Uterus (tissue), 3 donors: ENCODE measurements at regions not wholly inside any gene's neighbourhood (a gene's known extent, or its start where the extent isn't known, plus 50 kb on each side); places are given as distances from the start of the nearest gene placed in this dataset.
A peak's percentile ranks its signal among the peaks of the same experiment; 100 is the strongest.

Source experiments
- DNase-seq, 2 donors: peaks; one replicate each; pipeline ENCODE4 v3.0.0-alpha.2; 2019 to 2020
- H3K27ac ChIP-seq, 2 donors: fragments of 200-600 bp; sonication (generic); 1 replicate in 1 of 2; 2 replicates in 1 of 2; pipeline ENCODE4 v1.5.1; 2016 to 2018
- H3K27me3 ChIP-seq, 2 donors: fragments of 200-600 bp; sonication (generic); one replicate each; pipeline ENCODE4 v1.5.1; 2018 to 2019; ENCODE audit warnings: control low read depth in 1 of 2
- H3K36me3 ChIP-seq, 2 donors: fragments of 200-600 bp; sonication (generic); one replicate each; pipeline ENCODE4 v1.5.1; 2019; ENCODE audit warnings: control low read depth in 1 of 2
- H3K4me1 ChIP-seq, 2 donors: fragments of 200-600 bp; sonication (generic); one replicate each; pipeline ENCODE4 v1.5.1; 2018 to 2019; ENCODE audit warnings: control low read depth in 1 of 2
- H3K4me3 ChIP-seq, 2 donors: fragments of 200-600 bp; sonication (generic); 1 replicate in 1 of 2; 2 replicates in 1 of 2; pipeline ENCODE4 v1.5.1; 2018 to 2019; ENCODE audit warnings: mild to moderate bottlenecking in 1 of 2
- H3K9me3 ChIP-seq, 2 donors: fragments of 200-600 bp; sonication (generic); one replicate each; pipeline ENCODE4 v1.5.1; 2019; ENCODE audit warnings: control low read depth in 1 of 2
- CTCF ChIP-seq, 4 experiments: fragments of 200-600 bp in 2 of 4; fragments of 450-650 bp in 2 of 4; sonication (generic) in 2 of 4; IDR thresholded peaks; one replicate each; pipeline ENCODE4 v1.5.1; 2016 to 2019; ENCODE audit warnings: antibody characterized with exemption in 4 of 4, mild to moderate bottlenecking in 2 of 4, moderate library complexity in 1 of 4
- POLR2A ChIP-seq, 2 donors: fragments of 450-650 bp; IDR thresholded peaks; one replicate each; pipeline ENCODE4 v1.6.1; 2016; ENCODE audit warnings: antibody characterized with exemption in 2 of 2, mild to moderate bottlenecking in 1 of 2, moderate library complexity in 1 of 2
- intact Hi-C: fragments of 100-400 bp; cut with DNase I; formaldehyde crosslinking; loops from one replicate; pipeline ENCODE4 v1.15.1; 2023; ENCODE audit warnings: low total_unique reads
- donor health status: DM: yes; HTN: yes; CAD: no.

- Histone ChIP-seq H3K36me3 (no peaks in the 10 kb centered on the region), H3K4me3 (no peak overlapping the region), H3K4me1 (no peaks in the 10 kb centered on the region), H3K27me3 (no peaks in the 10 kb centered on the region), H3K9me3 (no peaks in the 10 kb centered on the region), H3K27ac (no peak overlapping the region)
- TF ChIP-seq POLR2A (IDR thresholded peaks at IDR 0.05) (no peak), CTCF (IDR thresholded peaks at IDR 0.05) (no peak)
- no peak for DNase-seq
- intact Hi-C loops: no loop called here
Measured at GRCh38 chr2:152858594-152859265, 140.3 kb downstream of the ARL6IP6 start.

- H3K36me3 ChIP-seq: no peaks in the 10 kb centered on the region
- H3K4me3 ChIP-seq: no peak overlapping the region
- intact Hi-C loops: no loop called here
- TF ChIP-seq CTCF (IDR thresholded peaks at IDR 0.05) (no peak), POLR2A (IDR thresholded peaks at IDR 0.05) (no peak)
- DNase-seq: peak in 1 of 2 donors; percentile 14
- H3K4me1 ChIP-seq: no peaks in the 10 kb centered on the region
- no peaks in the 10 kb centered on the region for H3K9me3 ChIP-seq
- no peaks in the 10 kb centered on the region for H3K27me3 ChIP-seq
- no peak overlapping the region for H3K27ac ChIP-seq
Measured at GRCh38 chr2:152846697-152847470, 128.5 kb downstream of the ARL6IP6 start.

- Histone ChIP-seq H3K36me3 (no peaks in the 10 kb centered on the region), H3K27ac (no peak overlapping the region), H3K4me1 (no peaks in the 10 kb centered on the region), H3K27me3 (no peaks in the 10 kb centered on the region), H3K4me3 (no peak overlapping the region), H3K9me3 (no peaks in the 10 kb centered on the region)
- DNase-seq: no peak
- TF ChIP-seq CTCF (IDR thresholded peaks at IDR 0.05) (no peak), POLR2A (IDR thresholded peaks at IDR 0.05) (no peak)
- intact Hi-C loops: no loop called here
Measured at GRCh38 chr2:152835674-152836073, 117.3 kb downstream of the ARL6IP6 start.

DNA sequence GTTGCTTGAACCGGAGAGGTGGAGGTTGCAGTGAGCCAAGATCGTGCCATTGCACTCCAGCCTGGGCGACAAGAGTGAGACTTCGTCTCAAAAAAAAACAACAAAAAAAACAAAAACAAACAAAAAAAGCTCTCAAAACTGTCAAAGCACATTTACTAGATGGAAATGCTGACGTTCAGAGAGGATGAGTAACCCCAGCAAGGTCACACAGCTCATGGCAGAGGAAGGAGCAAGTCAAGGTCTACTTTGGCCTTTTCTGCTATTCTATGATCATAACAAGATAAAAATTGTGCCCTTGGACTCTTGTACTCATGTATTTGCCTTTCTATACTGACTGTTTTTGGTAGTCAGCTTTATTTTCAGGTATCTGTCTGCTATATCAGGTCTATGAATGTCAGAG lies 109.5 kb downstream of the ARL6IP6 start:
- Histone ChIP-seq H3K27me3 (no peaks in the 10 kb centered on the region), H3K4me3 (no peak overlapping the region), H3K27ac (no peak overlapping the region), H3K4me1 (no peaks in the 10 kb centered on the region), H3K9me3 (no peaks in the 10 kb centered on the region), H3K36me3 (no peaks in the 10 kb centered on the region)
- intact Hi-C loops: no loop called here
- DNase-seq: no peak
- no peak for TF ChIP-seq CTCF (IDR thresholded peaks at IDR 0.05)
- TF ChIP-seq POLR2A (IDR thresholded peaks at IDR 0.05): no peak

DNA sequence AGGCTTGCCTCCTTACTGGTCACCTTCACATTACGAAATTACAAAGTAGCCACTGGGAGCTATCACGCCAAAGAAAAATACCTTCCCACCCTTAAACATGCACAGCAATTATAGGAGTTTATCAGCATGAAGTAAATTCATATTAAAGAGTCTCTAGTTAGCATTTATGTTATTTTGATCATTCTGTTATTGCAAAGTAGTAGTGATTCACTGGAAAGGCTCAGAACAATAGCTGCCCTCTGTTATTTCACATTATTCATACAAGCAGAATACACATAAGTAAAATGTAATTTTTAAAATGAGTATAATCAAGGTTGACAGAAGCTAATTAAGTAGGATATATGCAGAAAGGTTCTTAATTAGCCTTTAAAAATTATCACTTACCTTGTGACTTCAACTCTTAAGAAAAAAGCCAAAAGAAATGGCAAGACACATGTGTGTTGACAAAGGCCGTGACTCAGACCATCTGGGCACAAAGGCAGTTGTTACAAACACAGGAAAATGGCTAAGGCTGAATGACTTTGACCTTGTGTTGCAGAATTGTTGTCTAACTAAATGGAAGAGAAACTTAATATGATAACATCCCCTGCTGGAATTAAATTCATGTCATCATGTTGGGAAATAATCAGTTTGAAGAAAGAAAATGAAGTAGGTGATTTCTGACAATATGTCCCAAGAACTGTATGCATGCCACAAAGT lies 108.3 kb downstream of the ARL6IP6 start:
- Histone ChIP-seq H3K4me3 (no peak overlapping the region), H3K36me3 (no peaks in the 10 kb centered on the region), H3K27ac (no peak overlapping the region), H3K9me3 (no peaks in the 10 kb centered on the region), H3K4me1 (no peaks in the 10 kb centered on the region), H3K27me3 (no peaks in the 10 kb centered on the region)
- DNase-seq: no peak
- intact Hi-C loops: no loop called here
- TF ChIP-seq POLR2A (IDR thresholded peaks at IDR 0.05) (no peak), CTCF (IDR thresholded peaks at IDR 0.05) (no peak)
